K562 (cell line): ENCODE measurements at regions not wholly inside any gene's neighbourhood (a gene's known extent, or its start where the extent isn't known, plus 50 kb on each side); places are given as distances from the start of the nearest gene placed in this dataset.
A peak's percentile ranks its signal among the peaks of the same experiment; 100 is the strongest.

Experiments used
- ARID1B ChIP-seq: fragments of 450-650 bp; IDR thresholded peaks from 2 replicates; pipeline ENCODE4 v1.6.1; 2016; ENCODE audit warnings: antibody characterized with exemption, mild to moderate bottlenecking, inconsistent platforms
- FIP1L1 ChIP-seq: fragments of 200-400 bp; formaldehyde crosslinking; IDR thresholded peaks from 2 replicates; pipeline ENCODE4 v1.6.1; 2018; ENCODE audit warnings: mild to moderate bottlenecking, low read depth, low read length; ENCODE audit not compliant: poor library complexity, severe bottlenecking
- FOXA3 ChIP-seq, 2 experiments: fragments of 450-650 bp in 1 of 2; sonication (generic) in 1 of 2; formaldehyde crosslinking; IDR thresholded peaks in 1 of 2; conservative IDR thresholded peaks in 1 of 2; 2 replicates each; pipeline versions ENCODE4 v1.4.0 to v1.8.0; 2020 to 2022; ENCODE audit warnings: mild to moderate bottlenecking in 2 of 2, missing genetic modification reagents in 1 of 2
- NR1H2 ChIP-seq: sonication (generic); formaldehyde crosslinking; IDR thresholded peaks from 2 replicates; pipeline ENCODE4 v1.4.0; 2020; ENCODE audit warnings: mild to moderate bottlenecking, missing genetic modification reagents
- PCBP2 ChIP-seq: fragments of 200-400 bp; formaldehyde crosslinking; IDR thresholded peaks from 2 replicates; pipeline ENCODE4 v1.6.1; 2018; ENCODE audit warnings: low read length, low read depth, mild to moderate bottlenecking, moderate library complexity; ENCODE audit not compliant: poor library complexity, severe bottlenecking
- POLR2A ChIP-seq: fragments of 450-650 bp; conservative IDR thresholded peaks from 2 replicates; pipeline ENCODE4 v1.6.1; 2016
- RAD21 ChIP-seq, 2 experiments: fragments of 250-450 bp in 1 of 2; fragments of 450-650 bp in 1 of 2; sonication (Bioruptor Pico) in 1 of 2; formaldehyde crosslinking in 1 of 2; IDR thresholded peaks in 1 of 2; conservative IDR thresholded peaks in 1 of 2; 2 replicates each; pipeline versions ENCODE4 v1.4.0 to v1.8.0; 2020 to 2022; ENCODE audit warnings: mild to moderate bottlenecking in 2 of 2, moderate library complexity in 1 of 2
- RFX1 ChIP-seq: fragments of 450-650 bp; IDR thresholded peaks from 2 replicates; pipeline ENCODE4 v1.6.1; 2016; ENCODE audit warnings: mild to moderate bottlenecking, moderate library complexity
- SMARCA4 ChIP-seq: fragments of 450-650 bp; IDR thresholded peaks from 2 replicates; pipeline ENCODE4 v1.6.1; 2016
- TCF3 ChIP-seq: sonication (generic); formaldehyde crosslinking; IDR thresholded peaks from 2 replicates; pipeline ENCODE4 v1.4.0; 2020; ENCODE audit warnings: mild to moderate bottlenecking, missing genetic modification reagents
- TGIF2 ChIP-seq: sonication (generic); formaldehyde crosslinking; IDR thresholded peaks from 2 replicates; pipeline ENCODE4 v1.8.1; 2022; ENCODE audit warnings: mild to moderate bottlenecking, missing genetic modification reagents, moderate library complexity
- ZBTB40 ChIP-seq, 2 experiments: fragments of 450-650 bp in 1 of 2; sonication (generic) in 1 of 2; formaldehyde crosslinking in 1 of 2; IDR thresholded peaks; 2 replicates each; pipeline versions ENCODE4 v1.7.1 to v1.9.0; 2016 to 2022; ENCODE audit warnings: inconsistent platforms in 1 of 2, mild to moderate bottlenecking in 1 of 2, missing genetic modification reagents in 1 of 2
- ZNF165 ChIP-seq: fragments of 250-450 bp; sonication (Bioruptor Pico); IDR thresholded peaks from 2 replicates; pipeline ENCODE4 v1.4.0; 2020; ENCODE audit warnings: borderline replicate concordance
- ZNF239 ChIP-seq: fragments of 250-450 bp; sonication (Bioruptor Pico); IDR thresholded peaks from 2 replicates; pipeline ENCODE4 v1.4.0; 2020; ENCODE audit warnings: mild to moderate bottlenecking
- ZNF253 ChIP-seq: fragments of 250-450 bp; sonication (Bioruptor Pico); conservative IDR thresholded peaks from 2 replicates; pipeline ENCODE4 v1.6.1; 2021; ENCODE audit warnings: mild to moderate bottlenecking
- ZNF696 ChIP-seq: fragments of 250-450 bp; sonication (Bioruptor Pico); conservative IDR thresholded peaks from 2 replicates; pipeline ENCODE4 v1.4.0; 2020; ENCODE audit warnings: mild to moderate bottlenecking, moderate library complexity
- TF ChIP-seq, protein P1 (sequence below): sonication (generic); formaldehyde crosslinking; IDR thresholded peaks from 2 replicates; pipeline ENCODE4 v1.8.1; 2023; ENCODE audit warnings: mild to moderate bottlenecking, missing genetic modification reagents

DNA sequence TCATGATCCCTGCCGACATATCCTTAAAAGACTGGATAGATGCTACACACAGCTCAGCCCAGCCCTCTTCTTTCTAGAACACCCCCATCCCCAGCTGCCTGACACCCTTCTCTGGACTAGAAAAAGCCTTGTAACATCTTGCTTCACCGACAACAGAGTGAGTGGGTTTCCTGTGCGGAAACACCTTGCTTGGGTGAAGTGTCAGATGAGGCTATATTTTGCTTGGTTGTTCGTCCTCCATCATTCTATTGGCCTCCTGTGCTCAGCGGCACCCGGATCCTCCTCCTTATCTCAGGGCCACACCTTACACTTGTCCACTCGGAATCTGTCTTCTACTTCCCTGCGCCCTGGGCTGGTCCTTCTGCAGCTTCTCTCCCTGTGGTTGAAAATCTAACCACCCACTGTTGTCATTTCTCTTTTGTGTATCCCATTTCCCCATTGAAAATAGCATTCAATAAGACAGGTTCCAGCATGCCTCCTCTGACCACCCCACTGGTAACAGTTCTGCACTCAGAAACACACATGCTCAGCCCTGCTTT is 101.3 kb upstream of the MLN start (continued):
- TF ChIP-seq FIP1L1 = no peak
- TF ChIP-seq POLR2A = no peak
- TF ChIP-seq ARID1B = peak; percentile 95
- no peak for TF ChIP-seq NR1H2
- TF ChIP-seq ZBTB40 (IDR thresholded peaks at IDR 0.05) = no peak
- TF ChIP-seq ZBTB40 (CRISPR knock-in tag; IDR thresholded peaks at IDR 0.05) = no peak
- TF ChIP-seq TGIF2 (CRISPR knock-in tag) = no peak
- TF ChIP-seq, protein P1, sequence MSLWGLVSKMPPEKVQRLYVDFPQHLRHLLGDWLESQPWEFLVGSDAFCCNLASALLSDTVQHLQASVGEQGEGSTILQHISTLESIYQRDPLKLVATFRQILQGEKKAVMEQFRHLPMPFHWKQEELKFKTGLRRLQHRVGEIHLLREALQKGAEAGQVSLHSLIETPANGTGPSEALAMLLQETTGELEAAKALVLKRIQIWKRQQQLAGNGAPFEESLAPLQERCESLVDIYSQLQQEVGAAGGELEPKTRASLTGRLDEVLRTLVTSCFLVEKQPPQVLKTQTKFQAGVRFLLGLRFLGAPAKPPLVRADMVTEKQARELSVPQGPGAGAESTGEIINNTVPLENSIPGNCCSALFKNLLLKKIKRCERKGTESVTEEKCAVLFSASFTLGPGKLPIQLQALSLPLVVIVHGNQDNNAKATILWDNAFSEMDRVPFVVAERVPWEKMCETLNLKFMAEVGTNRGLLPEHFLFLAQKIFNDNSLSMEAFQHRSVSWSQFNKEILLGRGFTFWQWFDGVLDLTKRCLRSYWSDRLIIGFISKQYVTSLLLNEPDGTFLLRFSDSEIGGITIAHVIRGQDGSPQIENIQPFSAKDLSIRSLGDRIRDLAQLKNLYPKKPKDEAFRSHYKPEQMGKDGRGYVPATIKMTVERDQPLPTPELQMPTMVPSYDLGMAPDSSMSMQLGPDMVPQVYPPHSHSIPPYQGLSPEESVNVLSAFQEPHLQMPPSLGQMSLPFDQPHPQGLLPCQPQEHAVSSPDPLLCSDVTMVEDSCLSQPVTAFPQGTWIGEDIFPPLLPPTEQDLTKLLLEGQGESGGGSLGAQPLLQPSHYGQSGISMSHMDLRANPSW (CRISPR knock-in tag) = no peak
- TF ChIP-seq ZNF253 (CRISPR knock-in tag) = no peak
- TF ChIP-seq ZNF239 = no peak
- TF ChIP-seq PCBP2 = no peak
- no peak for TF ChIP-seq ZNF696 (CRISPR knock-in tag)
- no peak for TF ChIP-seq RAD21 (CRISPR knock-in tag; conservative IDR thresholded peaks at IDR 0.05 in 1 of 2, IDR thresholded peaks at IDR 0.05 in 1 of 2)
- peak; percentile 88 for TF ChIP-seq SMARCA4
- no peak for TF ChIP-seq RFX1
- TF ChIP-seq ZNF165 = no peak
- TF ChIP-seq FOXA3 (CRISPR knock-in tag; conservative IDR thresholded peaks at IDR 0.05 in 1 of 2, IDR thresholded peaks at IDR 0.05 in 1 of 2) = peak in 1 of 2 experiments; percentile 48; a peak in 1 of 4 replicates
- TF ChIP-seq TCF3 = peak; percentile 95
